GM04504 (cell line): ENCODE measurements at regions not wholly inside any gene's neighbourhood (a gene's known extent, or its start where the extent isn't known, plus 50 kb on each side); places are given as distances from the start of the nearest gene placed in this dataset.
"Not testable (repeated sequence)": the region's sequence is repeated elsewhere in the genome, so short reads cannot be mapped to it uniquely, and the experiment has no call there.

Experiments used
- DNase-seq: peaks from one replicate; pipeline ENCODE4 v3.0.0-alpha.2; 2012; ENCODE audit warnings: low read depth

DNA sequence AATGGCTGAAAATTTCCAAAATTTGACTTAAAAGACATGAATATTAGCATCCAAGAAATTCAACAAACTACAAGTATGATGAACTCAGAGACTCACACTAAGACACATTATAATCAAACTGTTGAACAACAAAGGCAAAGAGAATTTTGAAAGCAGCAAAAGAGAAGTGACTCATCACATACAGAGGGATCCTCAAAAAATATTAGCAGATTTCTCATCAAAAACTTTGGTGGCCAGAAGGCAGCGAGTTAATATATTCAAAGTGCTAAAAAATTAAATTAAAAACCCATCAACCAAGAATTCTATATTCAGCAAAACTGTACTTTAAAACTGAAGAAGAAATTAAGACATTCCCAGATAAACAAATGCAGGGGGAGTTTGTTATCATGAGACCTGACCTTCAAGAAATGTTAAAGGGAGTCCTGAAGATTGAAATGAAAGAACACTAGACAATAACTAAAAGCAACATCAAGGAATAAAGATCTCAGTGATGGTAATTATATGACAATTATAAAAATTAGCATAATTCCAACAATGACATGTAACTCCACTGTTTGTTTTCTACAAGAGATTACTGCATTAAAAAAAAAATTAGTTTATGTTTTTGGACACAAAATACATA, 150.0 kb downstream of the RNASET2 start:
- no peak for DNase-seq

DNA sequence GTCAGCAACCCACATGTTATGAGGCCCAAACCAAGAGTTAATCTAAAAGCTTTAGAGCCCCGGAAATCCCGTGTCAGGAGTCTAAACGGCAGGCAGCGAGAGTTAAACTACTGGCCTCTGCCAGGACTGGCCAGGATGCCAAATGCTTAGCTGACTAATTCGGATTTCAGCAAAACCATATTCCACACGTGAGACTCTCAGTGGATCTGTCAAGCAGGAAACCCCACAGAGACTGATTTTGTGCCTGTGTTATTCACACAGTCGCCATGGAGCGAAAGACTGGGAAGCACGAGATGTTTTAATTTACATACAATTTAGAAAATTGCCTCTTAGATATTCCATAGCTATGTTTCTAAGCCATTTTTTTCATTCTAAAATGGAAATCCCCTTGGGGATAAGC, 152.9 kb downstream of the RNASET2 start:
- DNase-seq, result no peak

DNA sequence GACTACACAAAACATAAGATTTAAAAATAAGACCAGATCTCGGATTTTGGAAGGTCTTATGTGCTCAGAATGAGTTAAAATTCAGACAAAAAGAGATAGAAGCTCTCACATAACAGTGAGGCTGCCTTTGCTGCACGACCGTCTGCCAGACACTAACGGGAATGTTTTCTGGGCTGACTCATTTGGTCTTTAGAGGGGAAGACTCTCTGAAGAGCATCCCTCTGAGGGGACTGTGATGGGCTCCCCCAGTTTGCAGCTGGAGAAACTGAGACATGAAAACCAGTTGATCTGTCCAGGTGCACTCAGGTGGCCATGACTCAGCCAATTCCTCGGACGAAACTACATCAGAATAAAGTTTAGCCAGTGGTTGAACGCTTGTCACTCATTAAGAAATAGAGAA, 153.9 kb downstream of the RNASET2 start:
- DNase-seq, result no peak

DNA sequence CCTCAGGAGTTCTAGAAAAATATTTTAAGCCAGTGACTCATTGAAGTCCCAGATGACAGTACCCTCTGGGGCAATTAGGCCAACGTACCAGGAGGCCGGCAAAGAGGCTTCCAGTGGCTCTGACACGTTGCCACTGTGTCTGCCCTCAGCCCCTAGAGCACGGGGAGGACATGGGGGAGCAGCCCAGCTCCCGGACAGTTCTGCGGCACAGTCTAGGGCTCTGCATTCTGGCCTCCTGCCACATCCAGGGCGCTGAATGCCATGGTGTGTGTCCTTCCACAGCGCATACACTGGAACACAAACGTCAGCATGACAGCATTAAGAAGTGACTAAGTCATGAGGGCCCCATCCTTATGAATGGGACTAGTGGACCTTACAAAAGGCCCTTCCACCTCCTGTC, 156.2 kb downstream of the RNASET2 start:
- DNase-seq, result no peak

DNA sequence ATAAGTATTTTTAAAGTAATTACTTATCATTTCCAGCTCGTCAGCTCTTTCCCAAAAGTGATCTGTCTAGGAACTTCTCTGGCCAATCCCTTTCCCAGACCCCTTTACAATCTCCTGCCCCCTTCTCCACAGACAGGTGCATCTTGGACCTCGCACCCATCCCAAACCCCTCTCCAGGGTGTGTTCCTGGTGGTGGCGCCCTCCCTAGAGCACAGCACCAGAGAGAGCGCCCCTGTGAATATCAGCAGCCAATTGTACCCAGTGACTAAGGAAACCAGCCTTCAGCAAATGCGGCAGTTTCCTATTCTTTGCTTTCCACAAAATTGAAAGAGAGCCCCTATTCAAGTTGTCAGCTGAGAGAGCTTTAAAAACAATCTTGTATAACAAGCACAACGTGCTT, 157.7 kb downstream of the RNASET2 start:
- DNase-seq, result no peak

DNA sequence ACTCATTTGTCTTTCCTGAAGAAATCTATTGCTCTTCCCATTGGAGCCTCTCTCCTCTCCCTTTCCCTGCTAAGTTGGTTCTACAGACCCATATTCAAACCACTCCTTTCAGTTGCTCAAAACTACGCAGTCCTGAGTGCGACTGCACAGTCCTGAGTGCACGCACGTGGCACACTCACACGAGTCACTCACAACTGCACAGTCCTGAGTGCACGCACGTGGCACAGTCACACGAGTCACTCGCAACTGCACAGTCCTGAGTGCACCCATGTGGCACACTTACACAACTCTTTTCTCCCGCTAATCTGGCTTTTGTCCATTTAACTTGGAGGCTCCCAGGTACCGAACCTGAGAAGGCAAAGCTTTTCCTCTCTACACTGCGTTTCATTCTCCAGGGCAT, 159.7 kb downstream of the RNASET2 start:
- no peak for DNase-seq

DNA sequence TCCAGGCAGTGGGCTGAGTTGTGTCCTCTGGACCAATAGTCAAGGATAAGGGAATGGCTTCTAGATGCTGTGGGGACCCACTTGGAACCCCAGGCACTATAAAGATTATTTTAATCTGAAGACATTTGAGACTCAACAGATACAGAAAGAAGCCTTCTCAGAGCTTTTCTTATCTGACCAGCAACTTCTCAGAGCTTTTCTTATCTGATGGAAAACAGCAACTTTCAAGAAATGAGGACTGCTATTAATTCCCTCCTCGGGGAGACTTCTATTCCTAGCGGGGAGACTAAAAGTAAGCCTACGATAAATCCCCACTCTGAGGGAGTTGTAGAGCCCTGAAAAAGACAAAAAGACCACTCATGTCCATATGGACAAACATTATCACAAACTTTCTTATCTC, 160.5 kb downstream of the RNASET2 start:
- DNase-seq, result no peak

DNA sequence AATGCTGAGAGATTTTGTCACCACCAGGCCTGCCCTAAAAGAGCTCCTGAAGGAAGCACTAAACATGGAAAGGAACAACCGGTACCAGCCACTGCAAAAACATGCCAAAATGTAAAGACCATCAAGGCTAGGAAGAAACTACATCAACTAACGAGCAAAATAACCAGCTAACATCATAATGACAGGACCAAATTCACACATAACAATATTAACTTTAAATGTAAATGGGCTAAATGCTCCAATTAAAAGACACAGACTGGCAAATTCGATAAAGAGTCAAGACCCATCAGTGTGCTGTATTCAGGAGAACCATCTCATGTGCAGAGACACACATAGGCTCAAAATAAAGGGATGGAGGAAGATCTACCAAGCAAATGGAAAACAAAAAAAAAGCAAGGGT, 163.8 kb upstream of the RPS6KA2 start:
- DNase-seq, result not testable (repeated sequence)

DNA sequence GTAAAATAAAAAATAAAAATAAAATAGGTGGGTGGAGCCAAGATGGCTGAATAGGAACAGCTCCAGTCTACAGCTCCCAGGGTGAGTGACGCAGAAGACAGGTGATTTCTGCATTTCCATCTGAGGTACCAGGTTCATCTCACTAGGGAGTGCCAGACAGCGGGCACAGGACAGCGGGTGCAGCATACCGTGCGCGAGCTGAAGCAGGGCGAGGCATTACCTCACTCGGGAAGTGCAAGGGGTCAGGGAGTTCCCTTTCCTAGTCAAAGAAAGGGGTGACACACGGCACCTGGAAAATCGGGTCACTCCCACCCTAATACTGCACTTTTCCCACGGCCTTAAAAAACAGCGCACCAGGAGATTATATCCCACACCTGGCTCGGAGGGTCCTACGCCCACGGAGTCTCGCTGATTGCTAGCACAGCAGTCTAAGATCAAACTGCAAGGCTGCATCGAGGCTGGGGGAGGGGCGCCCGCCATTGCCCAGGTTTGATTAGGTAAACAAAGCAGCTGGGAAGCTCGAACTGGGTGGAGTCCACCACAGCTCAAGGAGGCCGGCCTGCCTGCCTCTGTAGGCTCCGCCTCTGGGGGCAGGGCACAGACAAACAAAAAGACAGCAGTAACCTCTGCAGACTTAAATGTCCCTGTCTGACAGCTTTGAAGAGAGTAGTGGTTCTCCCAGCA, 161.9 kb upstream of the RPS6KA2 start:
- DNase-seq, result not testable (repeated sequence)

DNA sequence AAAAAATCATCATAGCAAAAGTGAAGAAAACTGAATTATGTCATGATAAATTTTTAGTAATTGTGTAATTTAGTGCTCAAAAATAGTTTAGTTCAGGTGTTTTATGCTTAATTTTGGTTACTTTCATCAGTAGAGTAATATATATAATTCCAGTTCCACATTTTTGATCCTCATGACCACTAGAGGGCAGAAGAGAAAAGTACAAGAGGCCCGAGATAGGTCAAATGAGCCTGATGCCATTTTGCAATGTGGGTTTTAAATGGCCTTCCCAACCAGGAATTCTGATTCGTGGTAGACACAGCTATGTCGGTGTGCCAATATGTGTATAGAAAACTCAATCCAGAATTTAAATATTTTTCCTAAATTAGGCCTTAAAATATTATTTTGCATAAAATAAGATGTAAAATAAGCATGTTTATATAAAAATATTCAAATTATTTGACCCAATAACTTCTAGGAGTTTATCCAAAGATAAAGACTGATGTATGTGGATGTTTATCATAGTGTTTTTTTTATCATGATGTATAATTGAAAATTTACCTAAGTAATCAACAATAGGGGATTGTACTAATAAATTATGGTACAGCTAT, 159.7 kb upstream of the RPS6KA2 start:
- peak; percentile 28 for DNase-seq

DNA sequence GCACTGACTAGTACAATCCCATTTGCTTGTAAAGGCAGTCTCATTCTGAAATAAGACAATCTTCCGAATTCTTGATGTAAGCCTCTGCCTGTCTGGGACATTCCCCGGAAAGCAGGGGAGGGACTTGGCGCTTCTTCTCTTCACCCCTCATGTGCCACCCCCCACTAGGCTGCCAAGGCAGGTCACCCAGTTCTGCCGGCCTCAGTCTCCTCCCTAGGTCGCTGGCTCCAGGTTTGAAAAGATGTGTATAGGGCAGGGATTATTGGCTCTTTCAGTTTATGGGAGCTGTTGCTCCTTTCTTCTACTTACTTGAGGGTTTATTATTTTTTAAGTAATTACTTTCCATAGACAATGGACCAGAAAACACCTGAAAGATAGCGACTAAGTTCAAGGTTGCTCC, 158.1 kb upstream of the RPS6KA2 start:
- DNase-seq, result no peak

DNA sequence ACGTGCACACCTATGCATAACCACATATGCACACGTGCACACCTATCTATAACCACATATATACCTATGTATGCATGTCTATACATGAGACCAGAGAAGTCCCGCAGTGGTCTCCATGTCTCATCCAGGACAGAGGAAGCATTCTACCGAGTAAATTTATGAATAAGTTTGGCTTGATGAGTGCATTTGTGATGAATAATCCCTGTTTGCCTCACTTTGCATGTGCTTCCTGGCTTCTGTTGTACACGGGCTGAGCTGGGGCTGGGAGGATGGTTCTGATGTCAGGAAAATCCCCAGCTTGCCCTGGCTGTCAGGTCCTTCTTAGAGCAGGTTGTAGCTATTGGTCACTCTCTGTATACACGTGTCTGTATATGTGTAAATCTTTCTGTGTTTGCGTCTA, 157.6 kb upstream of the RPS6KA2 start:
- no peak for DNase-seq

DNA sequence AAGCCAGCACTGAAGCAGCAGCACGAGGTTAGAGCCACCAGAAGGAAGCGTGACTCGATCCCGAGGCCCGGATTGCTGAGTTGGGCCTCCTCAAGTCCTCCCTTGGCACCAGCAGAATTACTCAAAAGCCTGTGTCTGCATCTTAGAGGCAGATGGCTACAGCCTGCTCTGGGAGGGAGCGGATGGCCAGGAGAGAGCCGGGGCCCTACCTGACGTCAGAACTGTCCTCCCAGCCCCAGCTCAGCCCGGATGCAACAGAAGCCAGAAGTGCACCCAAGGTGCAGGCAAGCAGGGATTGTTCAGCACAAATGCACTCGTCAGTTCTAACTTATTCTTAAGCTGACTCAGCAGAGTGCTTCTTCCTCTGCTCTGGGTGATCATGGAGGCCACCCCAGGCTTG, 155.5 kb upstream of the RPS6KA2 start:
- no peak for DNase-seq

DNA sequence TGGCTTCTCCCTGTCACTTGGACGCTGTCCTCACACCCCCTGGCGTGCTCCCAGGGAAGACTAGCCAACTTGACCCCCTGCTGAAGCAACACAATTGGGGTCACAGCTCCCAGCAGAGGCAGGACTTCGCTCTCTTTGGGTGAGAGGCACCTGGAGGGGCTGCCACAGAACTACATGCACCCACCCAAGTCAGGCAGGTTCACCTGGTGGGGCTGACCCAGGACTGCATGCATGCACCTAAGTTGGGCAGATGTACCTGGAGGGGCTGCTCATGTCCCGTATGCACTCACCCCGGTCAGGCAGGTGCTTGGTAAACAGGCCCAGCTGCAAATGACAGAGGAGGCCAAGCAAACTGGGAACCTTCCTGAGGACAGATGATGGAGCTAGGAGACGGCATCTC, 154.3 kb upstream of the RPS6KA2 start:
- DNase-seq, result no peak

DNA sequence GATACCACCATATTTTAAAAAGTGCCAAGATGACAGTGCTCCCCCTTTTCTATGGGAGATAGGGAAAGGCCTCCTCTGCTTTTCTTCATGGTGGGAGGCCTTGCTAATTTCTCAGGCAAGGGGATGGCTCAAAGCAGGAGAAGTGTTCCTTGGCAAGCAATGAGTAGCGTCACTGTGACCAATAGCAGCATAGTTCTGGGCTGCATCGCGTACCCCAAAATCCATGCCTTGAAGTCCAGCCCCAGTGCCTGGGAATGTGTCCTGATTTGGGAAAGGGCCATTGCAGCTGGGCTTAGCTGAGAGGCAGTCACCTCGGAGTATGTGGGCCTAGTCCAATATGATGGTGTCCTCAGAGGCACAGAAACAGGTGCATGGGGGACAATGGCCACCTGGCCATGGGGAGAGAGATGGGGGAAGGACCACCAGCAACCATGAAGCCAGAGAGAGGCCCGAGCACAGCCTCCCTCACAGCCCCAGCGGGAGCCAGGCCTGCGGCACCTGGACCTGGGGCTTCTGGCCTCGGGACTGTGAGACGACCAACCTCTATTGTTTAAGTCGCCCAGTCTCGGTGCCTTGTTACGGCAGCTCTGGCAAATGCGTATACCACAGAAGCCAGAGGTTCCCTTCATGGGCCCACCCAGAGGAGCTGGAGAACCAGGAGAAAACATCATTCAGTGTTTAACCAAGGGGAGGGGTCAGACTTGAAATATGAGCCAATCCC, 153.1 kb upstream of the RPS6KA2 start:
- DNase-seq, result no peak

DNA sequence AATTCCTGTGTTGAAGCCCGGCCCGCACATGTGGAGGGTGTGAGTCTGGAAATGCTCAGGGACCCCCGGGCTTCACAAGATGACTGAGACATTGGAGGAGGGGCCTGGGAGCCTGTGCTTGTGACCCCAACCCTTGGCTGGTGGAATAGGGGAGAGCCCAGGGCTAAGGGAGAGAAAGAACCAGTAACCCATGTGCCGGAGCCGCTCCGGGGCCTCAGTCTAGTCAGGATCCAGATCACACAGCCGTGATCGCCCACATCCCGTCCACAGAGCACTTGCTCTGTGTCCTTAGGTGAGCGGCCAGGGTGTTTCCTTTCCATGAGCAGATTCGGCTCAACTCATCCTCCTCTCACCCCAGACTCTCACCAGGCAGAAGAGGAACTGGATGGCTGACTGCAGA, 152.3 kb upstream of the RPS6KA2 start:
- DNase-seq, result no peak

DNA sequence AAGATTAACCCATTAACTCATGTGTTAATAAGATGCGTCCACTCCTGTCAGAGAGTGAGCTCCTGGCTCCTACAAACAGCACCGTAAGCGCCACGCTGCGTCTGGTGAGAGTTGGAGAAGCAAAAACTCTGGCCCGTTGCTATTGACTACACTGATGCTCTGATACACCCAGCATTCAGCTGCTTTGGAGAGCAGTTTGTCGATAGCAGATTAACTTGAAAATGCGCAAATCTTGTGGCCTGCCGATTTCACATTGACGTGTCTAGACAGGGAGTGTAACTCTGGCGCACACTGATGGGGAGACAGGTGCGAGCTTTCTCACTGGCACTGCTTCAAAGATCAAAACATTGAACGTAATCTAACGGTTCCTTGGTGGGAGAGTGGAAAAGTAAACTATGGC, 151.7 kb upstream of the RPS6KA2 start:
- DNase-seq, result no peak

DNA sequence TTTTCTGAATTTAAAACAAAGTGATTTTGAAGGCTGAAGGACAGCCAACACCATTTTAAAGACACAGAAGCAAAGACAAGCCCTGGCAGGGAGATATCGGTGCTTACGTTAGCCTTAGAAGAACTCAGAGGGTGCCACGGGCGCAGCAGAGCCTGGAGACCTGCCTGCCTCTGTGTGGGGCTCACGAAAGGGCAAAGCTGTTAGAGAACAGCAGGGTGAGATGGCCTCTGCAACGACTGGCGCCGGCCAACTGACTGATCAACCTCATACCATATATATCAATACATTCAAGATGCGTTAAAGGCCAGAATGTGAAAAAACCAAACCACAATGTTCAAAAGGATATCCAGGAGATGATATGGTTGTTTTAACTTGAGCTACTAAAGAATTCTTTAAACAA, 151.0 kb upstream of the RPS6KA2 start:
- DNase-seq, result no peak

DNA sequence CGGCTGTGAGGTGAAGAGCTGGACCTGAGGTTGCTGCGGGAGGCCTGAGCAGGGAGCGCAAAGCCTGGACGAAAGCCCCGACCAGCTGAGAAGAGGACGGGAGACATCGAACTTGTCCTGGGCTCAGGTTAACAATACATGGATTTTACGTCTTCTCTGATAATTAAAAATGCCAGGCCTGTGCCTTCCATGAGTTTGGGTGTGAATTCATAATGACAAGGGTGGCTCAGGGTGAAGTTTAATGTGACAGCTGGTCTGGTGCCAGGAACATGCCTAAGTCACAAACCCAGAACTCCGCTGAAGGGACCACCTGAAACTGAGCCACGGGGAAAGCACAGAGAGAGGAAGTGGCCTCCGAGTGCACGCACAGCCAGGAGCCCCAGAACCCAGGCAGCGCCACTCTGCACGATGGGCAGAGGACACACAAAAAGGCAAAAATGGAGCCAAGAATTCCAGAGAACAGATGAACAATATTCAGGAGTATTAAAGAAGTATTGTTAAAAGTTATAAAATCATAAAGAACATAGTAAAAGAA, 150.1 kb upstream of the RPS6KA2 start:
- no peak for DNase-seq

DNA sequence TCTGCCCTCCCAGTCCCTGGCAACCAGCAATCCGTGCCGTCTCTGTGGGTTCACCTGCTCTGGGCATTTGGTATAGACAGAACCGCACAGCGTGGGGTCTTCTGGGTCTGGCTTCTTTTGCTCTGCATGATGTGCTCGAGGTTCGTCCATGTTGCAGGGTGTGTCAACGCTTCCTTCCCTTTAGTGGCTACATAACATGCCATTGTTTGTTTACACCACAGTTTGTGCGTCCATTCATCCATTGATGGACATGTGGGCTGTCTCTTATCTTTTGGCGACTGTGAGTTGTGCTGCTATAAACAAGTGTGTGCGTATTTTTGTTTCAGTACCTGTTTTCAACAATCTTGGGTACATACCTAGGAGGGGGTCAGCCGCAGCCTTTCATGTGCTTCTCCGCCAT, 149.5 kb upstream of the RPS6KA2 start:
- DNase-seq, result no peak

DNA sequence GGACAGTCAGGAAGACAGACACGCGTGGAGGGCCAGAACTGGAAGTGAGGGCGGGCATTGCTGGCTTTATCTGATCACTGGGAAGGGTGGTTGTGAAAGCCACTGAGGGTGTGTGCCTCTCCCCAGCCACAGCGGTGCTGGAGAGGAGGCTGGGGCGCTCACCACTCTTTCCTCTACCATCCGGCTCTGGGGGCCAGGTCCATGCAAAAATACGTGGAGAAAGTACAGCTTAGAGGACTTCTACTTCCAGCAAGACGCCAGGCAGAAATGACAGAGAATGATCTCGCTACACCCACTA, 148.8 kb upstream of the RPS6KA2 start:
- DNase-seq, result no peak

DNA sequence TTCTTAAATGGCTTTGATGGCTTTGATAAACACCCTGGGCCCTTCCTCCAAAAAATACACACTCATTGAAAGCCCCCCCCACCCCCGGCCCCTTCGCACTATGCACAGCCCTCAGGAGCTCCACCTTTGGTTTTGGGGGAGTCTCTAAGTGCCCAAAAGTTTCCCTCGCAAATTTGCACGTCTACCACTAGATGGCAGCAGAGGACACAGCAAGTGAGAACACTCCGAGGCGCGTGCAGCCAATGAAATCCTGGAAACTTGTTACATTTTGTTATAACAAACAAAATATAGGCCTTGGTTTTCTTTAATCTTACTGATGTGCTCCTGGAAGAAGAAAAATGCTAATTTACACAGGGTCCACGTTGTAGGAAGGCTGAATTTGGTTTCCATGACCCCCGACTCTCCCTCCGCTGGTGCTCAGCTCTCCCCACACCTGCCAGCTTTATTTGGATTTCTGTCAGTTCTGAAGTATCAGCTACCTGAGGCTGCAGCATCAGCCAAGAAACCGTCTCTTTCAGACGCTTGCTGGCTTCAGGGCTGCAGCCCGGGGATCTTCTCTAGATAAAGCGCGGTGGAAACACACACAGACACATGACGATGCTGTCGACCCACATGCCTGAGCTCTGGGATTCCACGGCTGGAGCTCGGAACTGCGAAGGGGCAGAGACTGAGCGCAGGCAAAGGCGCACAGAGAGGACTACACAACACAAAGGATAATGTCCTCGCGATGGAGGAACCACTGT, 148.3 kb upstream of the RPS6KA2 start:
- DNase-seq, result peak; percentile 40
